Stimulated activated CD8-positive, alpha-beta memory T cell treated with anti-CD3 and anti-CD28 coated beads, Interleukin-4, amount 100 ng/mL, for 4 hours (primary cell): ENCODE measurements at regions not wholly inside any gene's neighbourhood (a gene's known extent, or its start where the extent isn't known, plus 50 kb on each side); places are given as distances from the start of the nearest gene placed in this dataset.
A peak's percentile ranks its signal among the peaks of the same experiment; 100 is the strongest.
"Not testable (repeated sequence)": the region's sequence is repeated elsewhere in the genome, so short reads cannot be mapped to it uniquely, and the experiment has no call there.

Experiments
- DNase-seq, 2 donors: peaks; one replicate each; pipeline ENCODE4 v3.0.0-alpha.2; 2020; ENCODE audit warnings: low read depth in 2 of 2, low spot score in 1 of 2

DNA sequence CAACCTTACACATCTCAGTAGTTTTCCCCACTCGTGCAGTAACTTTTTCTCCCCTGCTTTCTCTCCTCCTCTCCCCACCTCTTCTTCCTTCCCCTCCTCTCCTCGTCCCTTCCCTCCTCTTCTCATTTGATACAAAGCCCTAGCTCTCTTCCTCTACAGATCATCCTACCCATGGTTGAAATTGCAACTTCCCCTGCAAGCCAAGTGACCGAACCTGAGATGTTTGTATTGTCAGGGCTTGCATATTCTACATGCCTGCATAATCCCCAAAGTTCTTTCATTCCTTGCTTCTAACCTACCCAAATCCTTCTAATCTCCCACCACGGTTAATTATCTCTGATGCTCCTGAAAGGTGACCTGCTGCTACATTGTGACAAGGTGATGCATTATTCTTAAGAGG lies 408.6 kb upstream of the AMELY start:
- not testable (repeated sequence) for DNase-seq

DNA sequence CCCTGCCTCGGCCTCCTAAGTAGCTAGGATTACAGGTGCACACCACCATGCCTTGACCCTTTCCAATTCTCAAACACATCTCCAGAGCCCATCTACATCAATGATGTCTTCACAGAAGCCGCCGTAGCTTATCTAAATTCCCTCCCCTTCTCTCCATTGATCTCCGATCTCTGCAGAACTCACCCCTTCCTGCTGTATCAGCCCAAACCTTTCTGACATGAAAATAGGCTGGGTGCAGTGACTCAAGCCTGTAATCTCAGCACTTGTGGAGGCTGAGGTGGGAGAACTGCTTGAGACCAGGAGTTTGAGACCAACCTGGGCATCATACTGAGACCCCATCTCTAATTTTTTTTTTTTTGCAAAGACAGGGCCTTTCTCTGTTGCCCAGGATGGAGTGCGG lies 406.6 kb upstream of the AMELY start:
- DNase-seq: no peak

DNA sequence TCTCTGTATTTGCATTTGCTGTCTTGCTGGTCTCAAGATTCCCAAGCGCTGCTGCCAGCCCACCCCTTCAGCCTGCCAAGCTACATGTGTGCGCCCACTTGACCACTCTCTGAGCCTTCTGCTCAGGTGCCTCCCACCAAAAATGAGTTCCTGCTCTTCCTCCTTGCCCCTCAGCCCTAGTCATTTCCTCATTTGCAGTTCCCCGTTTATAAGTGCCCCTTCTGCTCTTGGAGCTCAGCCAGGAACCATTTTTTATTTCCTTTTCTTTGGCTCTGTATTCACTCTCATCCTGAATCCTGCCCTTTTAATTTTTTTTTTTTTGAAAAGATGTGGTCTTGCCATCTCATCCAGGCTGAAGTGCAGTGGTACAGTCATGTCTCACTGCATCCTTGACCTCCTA lies 406.0 kb upstream of the AMELY start:
- DNase-seq: no peak

DNA sequence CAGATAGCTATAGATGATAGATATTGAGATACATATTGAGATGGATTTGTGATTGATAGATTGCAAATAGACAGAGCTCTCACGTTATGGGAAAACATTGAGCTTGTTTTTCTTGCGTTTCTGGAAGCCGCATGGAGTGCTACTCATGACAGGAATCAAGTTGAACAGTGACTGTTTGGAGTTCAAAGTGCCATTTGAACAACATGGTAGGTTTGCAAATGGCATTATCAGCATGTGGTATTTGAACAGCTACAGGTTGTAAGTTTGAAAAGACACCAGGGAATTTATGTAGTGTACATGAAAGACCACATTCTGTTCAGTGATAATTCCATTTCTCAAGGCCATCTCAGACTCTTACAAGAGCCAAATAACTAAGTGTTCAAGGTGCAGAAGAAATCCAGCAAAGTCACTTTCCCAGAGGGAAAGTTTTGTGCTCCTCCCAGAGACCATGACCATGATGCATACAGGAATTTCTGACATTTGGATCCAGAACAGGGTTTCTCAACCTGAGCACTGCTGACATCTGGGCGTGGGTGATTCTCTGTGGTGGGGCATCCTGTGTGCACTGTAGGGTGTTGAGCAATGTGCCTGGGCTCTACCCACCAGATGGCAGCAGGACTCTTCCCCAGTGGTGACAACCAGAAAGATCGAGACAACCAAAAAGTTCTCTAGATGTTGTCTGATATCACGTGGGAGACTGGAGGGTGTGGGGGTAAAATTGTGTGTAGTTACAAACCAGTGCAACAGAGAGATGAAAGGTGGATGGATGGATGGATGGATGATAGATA lies 399.1 kb upstream of the AMELY start:
- peak in 1 of 2 donors; percentile 21 for DNase-seq

- DNase-seq: no peak
These were observed 397.3 kb upstream of the AMELY start for GRCh38 chrY:7308816-7309215.

GRCh38 chrY:7302306-7302705 lies 390.8 kb upstream of the AMELY start:
- DNase-seq: no peak

DNA sequence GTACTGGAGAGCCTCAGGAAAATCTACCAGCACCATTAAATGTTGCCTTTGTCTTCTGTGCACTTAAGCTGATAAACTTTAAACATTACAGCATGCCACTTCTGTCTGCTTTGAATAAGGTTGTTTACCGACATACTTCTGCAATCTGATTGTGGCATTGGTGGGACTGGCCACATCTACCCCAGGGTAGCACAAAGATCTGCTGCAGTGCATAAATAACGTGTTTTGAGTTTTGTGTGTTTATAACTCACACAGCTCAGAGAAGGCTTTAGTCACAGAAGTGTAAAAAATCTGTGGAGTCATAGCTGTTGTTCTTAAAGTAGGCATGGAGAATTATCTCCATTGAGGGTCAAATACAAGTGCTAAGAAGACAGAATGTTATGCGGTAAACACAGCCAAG lies 388.4 kb upstream of the AMELY start:
- DNase-seq: no peak

DNA sequence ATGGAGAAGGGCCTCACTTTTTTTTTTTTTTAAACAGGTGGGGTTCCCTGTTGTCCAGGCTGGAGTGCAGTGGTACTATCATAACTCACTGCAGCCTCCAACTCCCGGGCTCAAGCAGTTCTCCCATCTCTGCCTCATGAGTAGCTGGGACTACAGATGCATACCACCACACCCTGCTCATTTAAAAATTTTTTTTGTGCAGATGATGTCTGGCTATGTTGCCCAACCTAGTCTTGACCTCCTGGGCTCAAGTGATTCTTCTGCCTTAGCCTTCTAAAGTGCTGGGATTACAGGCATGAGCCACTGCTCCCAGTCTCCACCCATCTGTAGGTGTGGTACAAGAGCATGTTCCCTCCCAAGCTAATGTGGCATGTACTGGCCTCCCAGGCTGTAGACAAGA lies 380.6 kb upstream of the AMELY start:
- no peak for DNase-seq

DNA sequence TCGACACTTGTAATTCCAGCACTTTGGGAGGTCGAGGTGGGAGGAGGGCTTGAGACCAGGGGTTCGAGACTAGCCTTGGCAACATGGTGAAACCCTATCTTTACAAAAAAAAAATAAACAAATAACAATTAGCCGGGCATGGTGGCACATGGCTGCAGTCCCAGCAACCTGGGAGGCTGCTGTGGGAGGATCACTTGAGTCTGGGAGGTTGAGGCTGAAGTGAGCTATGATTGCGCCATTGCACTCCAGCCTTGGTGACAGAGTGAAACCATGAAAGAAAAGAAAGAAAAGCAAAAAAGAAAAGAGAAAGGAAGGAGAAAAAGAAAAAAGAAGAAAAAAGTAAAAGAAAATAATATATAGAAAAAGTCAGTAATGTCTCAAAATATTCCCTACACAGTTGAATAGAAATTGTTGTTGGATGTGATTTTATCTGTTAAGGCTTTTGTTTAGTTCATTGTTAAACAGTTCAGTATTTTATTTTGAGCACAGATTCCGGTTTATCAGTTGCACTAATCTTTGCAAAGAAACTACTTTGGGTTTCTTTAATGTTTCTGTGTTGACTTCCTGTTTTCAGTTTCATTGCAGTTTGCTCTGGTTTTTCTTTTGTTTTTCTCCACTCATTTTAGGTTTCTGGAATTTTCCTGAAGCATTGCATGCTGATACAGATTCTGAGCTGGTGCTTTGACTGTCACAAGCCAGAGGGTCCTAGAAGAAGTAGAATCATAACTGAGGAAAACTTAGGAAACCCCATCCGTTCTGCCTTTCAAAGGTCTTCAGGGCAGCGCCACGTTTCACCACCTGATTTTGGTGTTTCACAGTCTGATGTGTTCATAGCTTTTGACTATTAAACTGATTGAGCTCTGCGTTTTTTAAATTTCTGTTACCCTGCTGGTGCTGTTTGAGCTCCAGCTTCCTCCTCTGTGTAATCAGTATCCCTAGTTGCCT lies 378.6 kb upstream of the AMELY start:
- no peak for DNase-seq

GRCh38 chrY:7288611-7289010 lies 377.1 kb upstream of the AMELY start:
- DNase-seq: no peak

DNA sequence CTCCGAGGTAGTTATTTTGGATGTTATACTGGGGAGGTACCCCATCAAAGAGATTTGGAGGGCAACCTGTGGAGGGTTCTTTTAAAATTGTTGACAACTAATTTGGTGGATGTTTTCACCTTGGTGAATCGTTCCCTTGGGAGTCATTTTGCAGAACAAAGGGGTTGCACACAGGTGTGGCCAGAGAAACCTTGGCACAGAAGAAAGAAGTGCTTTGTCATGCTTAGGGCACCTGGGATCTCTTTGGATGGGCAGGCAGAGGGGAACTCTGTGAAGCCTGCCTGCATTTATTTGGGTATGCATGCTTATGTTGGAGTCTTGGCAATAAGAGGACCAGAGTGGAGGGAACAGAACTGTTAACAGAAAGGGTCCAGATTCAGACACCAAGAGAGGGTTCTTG lies 376.4 kb upstream of the AMELY start:
- not testable (repeated sequence) for DNase-seq

DNA sequence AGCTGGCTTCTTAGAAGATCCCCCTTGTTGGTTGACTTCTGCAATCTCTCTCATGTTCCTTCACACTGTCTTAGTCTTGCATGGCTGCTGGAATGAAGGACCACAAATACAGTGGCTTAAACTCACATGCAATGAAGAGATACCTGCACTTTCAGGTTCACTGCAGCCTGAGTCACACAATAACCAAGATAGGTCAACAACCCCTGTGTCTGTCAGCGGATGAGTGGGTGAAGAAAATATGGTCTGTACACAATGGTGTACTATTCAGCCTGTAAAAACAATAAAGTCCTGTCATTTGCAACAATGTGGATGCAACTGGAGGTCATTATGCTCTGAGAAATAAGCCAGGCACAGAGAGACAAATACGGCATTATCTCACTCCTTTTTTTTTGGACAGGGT lies 373.8 kb upstream of the AMELY start:
- DNase-seq: no peak

DNA sequence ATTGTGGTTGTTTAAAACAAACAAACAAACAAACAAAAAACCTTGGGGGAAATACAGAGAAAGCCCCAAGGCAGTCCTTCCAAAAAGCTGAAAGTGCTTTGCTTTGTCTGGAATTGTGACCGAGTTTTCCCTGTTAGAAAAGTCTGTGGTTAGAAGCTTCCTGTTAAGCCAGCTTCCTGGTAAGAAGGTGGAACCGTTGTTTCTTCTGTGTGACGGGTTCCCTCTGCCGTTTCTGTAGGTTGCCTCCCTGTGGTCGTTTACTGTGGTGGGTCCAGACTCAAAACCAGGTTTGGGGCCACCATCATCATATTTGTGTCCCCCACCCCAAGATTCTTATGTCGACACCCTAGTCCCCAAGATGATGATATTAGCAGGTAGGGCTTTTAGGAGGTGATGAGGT lies 371.4 kb upstream of the AMELY start:
- DNase-seq: no peak

GRCh38 chrY:7280151-7280740 lies 368.7 kb upstream of the AMELY start:
- not testable (repeated sequence) for DNase-seq

DNA sequence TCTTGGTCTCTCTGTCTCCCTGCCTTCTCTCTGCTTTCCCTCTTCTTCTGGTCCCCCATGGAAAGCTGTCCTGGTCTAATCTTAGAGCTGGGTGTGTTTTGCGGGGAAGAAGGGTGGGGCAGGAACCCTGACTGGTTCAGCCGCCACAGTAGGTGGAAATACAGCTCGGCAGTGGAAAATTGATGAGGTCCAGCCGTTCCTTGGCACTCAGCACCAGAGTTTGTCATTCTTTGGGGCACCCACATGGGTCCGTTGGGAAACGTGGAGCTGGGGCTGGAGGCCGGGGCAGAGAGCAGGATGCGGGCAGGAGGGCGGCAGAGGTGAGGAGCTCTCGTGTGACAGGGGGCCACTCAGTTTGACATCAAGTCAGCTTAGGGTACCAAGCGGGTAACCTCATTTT lies 364.2 kb upstream of the AMELY start:
- DNase-seq: no peak

- DNase-seq: no peak
These were observed 363.5 kb upstream of the AMELY start for GRCh38 chrY:7275014-7275413.

DNA sequence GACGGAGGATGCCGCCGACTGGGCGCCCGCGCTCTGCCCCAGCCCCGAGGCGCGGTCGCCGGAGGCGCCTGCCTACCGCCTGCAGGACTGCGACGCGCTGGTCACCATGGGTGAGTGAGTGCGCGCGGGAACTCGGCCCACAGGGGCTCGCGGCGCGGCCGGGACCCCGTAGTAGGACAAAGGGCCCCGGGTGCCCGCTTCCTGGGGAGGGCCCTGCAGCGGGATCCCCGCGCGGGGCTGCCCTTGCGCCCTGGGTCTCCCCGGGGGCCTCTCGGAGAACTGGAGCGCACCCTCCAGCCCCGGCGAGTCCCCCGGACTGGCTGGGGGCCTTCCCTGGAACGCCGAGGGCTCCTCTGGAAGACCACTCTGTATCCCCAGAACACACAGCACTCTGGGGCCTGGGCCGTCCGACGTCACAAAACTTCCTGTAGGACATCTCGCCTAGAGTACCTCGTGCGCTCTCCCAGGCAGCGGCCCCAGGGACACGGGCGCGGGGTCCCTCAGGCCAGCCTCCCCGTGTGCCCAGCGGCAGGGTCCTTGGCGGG lies 362.9 kb upstream of the AMELY start:
- no peak for DNase-seq

- peak in 1 of 2 donors; percentile 58 for DNase-seq
These were observed 362.1 kb upstream of the AMELY start for GRCh38 chrY:7273587-7274203.

DNA sequence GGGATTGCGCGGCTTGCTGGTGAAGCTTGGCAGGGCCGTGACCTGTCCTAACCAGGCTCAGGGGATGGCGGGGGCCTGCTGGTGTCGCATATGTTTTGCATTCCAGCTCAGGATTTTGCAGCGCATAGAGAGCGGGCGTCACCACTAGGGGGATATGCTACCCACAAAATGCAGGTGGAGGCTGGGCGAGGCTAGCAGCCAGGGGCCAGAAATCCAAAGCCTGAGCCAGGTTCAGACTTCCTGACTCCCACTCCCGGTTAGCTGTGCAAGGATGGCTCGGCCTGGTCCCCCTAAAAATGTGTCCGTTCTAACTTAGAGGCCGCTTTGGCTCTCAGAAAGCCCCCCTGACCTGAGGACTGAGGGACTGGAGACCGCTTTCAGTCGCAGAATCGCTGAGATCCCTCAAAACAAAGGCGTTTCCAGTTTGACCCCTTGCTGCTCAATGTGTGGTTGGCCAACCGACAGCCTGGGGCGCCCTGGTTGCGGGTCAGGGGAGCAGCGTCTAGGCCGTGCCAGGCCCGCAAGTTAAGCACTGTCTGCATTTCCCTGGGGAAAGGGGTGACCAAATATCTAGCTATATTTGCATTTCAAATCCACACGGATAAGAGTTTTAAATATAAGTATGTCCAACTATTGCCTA lies 361.1 kb upstream of the AMELY start:
- DNase-seq: peak in 1 of 2 donors; percentile 31

- DNase-seq: no peak
These were observed 352.2 kb upstream of the AMELY start for GRCh38 chrY:7263773-7264172.

DNA sequence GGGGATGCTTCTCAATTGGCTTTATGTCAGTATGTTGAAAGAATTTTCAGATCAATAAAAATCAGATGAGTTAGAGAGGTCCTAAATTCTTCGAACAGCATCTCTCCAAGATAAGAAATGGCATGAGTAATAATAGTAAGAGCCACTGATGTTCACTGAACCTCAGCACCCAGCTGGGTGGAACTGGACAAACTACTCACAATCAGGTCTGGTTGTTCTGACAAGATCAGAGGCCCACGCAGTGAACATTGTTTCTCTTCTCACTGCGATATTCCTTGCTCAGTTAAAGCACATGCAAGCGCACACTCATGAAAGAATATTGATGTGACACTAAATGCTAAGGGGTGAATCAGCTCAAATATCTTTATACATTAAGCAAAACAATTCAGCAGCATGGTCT lies 351.0 kb upstream of the AMELY start:
- no peak for DNase-seq
